ENCODE measurements at regions not wholly inside any gene's neighbourhood (a gene's known extent, or its start where the extent isn't known, plus 50 kb on each side); places are given as distances from the start of the nearest gene placed in this dataset.

DNA sequence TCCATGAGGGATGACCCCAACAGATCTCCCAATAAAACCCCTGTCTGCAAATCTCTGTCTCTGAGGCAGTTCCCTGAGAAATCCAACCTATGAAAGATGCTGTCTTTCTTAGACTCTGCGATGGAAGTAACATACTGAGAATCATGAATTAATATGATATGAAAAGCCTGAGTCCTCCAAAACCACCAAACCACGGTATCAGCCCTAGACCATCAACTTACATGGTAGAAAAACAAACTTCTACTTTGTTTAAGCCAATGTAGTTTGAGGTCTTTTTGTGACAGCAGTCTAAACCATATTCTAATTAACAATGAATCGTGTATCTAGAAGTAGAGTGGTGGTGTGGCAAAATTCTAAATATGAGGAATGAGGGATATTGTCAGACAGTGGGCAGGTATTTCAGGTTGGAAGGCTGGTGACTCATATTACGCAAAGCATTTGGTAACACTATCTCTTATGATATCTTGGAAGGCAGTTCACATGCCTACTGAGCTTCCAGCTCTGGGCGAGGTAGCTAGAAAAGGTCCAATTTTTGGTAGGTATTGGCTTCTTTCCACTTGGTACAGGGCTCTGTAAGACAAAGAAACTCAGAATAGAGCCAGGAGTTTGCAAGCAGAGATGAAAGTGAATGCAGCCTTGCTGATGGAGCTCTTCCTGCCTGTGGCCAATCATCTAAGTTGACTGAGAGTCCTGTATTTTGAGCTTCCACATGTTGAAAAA is 215.8 kb downstream of the ZFP36L2 start:
- no peak for DNase-seq (ENCODE audit: low read depth)
- no peak overlapping the region for H3K4me3 ChIP-seq (ENCODE audit: low read depth, low read length)
- TF ChIP-seq, protein P1, sequence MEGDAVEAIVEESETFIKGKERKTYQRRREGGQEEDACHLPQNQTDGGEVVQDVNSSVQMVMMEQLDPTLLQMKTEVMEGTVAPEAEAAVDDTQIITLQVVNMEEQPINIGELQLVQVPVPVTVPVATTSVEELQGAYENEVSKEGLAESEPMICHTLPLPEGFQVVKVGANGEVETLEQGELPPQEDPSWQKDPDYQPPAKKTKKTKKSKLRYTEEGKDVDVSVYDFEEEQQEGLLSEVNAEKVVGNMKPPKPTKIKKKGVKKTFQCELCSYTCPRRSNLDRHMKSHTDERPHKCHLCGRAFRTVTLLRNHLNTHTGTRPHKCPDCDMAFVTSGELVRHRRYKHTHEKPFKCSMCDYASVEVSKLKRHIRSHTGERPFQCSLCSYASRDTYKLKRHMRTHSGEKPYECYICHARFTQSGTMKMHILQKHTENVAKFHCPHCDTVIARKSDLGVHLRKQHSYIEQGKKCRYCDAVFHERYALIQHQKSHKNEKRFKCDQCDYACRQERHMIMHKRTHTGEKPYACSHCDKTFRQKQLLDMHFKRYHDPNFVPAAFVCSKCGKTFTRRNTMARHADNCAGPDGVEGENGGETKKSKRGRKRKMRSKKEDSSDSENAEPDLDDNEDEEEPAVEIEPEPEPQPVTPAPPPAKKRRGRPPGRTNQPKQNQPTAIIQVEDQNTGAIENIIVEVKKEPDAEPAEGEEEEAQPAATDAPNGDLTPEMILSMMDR (IDR thresholded peaks at IDR 0.05; ENCODE audit: insufficient read depth, low read depth, low read length): no peak

DNA sequence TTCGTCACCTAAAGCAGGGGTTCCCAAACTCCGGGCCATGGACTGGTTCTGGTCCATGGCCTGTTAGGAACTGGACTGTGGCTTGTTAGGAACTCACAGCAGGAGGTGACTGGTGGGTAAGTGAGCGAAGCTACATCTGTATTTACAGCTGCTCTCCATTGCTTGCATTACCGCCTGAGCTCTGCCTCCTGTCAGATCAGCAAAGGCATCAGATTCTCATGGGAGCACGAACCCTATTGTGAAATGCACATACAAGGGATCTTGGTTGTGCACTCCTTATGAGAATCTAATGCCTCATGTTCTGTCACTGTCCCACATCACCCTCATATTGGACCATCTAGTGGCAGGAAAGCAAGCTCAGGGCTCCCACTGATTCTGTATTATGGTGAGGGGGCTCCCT is 217.0 kb downstream of the ZFP36L2 start:
- TF ChIP-seq, protein P1 (IDR thresholded peaks at IDR 0.05; ENCODE audit: insufficient read depth, low read depth, low read length): no peak
- DNase-seq (ENCODE audit: low read depth): peak; percentile 42
- H3K4me3 ChIP-seq (ENCODE audit: low read depth, low read length): no peak overlapping the region

DNA sequence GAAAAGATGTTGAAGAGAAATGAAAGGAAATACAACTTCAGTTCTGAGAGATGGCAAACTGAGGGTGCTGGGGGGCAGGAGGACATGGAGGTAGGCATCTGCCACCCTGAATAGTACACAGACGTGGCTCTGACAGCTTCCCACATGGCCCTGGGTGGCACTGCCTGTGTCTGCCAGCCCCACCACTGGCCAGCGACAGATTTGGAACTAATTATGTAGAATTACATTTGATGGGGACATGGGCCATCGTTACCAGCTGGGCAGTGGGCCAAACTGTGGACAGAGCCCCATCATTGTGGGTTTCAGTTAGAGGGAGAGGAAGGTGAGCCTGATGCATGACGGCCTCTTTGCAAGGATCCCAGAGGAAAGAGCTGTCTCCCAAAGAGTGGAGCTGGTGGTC is 216.0 kb upstream of the HAAO start:
- DNase-seq (ENCODE audit: low read depth): no peak
- TF ChIP-seq, protein P1 (IDR thresholded peaks at IDR 0.05; ENCODE audit: insufficient read depth, low read depth, low read length): no peak
- no peak overlapping the region for H3K4me3 ChIP-seq (ENCODE audit: low read depth, low read length)

DNA sequence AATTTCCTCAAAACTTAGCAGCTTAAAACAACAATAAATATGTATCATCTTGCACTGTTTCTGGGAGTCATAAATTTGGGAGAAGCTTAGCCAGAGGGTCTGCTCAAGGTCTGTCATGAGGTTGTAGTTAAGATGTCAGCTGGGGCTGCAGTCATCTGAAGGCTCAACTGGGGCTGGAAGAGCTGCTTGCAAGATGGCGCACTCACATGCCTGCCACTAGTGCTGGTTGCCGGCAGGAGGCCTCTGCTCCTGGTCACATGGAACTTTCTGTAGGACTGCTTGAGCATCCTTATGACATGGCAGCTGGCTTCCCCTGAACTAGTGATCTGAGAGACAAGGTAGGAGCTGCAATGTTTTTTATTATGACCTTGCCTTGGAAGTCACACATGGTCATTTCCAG is 215.5 kb upstream of the HAAO start:
- H3K4me3 ChIP-seq (ENCODE audit: low read depth, low read length): no peak overlapping the region
- TF ChIP-seq, protein P1 (IDR thresholded peaks at IDR 0.05; ENCODE audit: insufficient read depth, low read depth, low read length): no peak
- DNase-seq (ENCODE audit: low read depth): no peak

GRCh38 chr2:43006834-43007543 is 214.6 kb upstream of the HAAO start:
- DNase-seq (ENCODE audit: low read depth): no peak
- TF ChIP-seq, protein P1 (IDR thresholded peaks at IDR 0.05; ENCODE audit: insufficient read depth, low read depth, low read length): no peak
- no peak overlapping the region for H3K4me3 ChIP-seq (ENCODE audit: low read depth, low read length)

DNA sequence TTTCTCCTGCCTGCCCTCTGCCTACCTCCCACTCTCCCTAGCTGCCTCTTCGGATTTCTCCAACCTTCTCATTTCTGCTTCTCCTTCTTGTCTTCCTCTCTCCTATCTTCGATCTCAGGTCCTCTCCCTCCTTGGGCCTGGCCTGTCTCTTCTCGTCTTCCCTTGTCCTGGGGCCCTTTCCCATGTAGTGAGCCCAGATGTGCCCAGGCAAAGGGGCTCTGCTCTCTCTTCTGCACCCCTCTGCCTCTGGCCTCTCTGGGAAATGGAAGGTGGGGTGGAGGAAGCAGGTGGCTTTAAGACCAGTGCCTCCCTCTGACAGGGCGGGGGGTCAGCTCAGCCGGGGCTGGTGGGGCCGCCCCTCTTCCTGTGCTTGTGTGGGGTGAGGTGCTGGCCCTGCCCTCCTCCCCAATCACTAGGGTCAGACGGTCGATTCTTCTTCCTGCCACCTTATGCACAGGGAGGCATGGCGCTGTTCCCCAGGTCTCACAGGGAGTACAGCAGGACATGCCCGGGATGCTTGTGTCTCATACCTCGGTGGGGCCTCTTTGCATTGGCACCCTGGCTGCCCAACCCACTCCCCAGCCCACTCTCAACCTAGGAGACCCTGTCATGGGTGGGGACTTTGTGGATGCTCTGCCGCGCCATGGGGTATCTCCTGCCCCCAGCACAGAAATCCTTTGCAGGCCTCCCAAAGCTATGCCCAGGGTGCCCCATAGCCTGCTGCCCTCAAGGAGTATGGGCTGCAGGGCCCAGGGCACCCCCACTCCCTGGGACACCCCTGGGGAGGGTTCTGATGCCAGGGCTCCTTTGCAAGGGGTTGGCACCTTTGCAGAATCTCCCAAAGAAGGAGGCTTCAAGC is 213.8 kb upstream of the HAAO start:
- TF ChIP-seq, protein P1 (IDR thresholded peaks at IDR 0.05; ENCODE audit: insufficient read depth, low read depth, low read length): no peak

More for the DNA sequence above, 213.8 kb upstream of the HAAO start:
- H3K4me3 ChIP-seq (ENCODE audit: low read depth, low read length): no peak overlapping the region
- no peak for DNase-seq (ENCODE audit: low read depth)

Data from fibroblast of villous mesenchyme (primary cell).